ENCODE measurements at regions not wholly inside any gene's neighbourhood (a gene's known extent, or its start where the extent isn't known, plus 50 kb on each side); places are given as distances from the start of the nearest gene placed in this dataset.
"Not testable (repeated sequence)": the region's sequence is repeated elsewhere in the genome, so short reads cannot be mapped to it uniquely, and the experiment has no call there.

- TF ChIP-seq CTCF (conservative IDR thresholded peaks at IDR 0.05; ENCODE audit: low read depth, low read length): no peak
- H3K4me3 ChIP-seq (ENCODE audit: low read length): no peak overlapping the region
- no peak for DNase-seq (ENCODE audit: low read depth)
Measured at GRCh38 chr12:59484575-59484974, 111.3 kb upstream of the SLC16A7 start.

- DNase-seq (ENCODE audit: low read depth); H3K4me3 ChIP-seq (ENCODE audit: low read length): not testable (repeated sequence)
Measured at GRCh38 chr12:59474236-59474635, 121.6 kb upstream of the SLC16A7 start.

- no peak for DNase-seq (ENCODE audit: low read depth)
- no peak overlapping the region for H3K4me3 ChIP-seq (ENCODE audit: low read length)
- TF ChIP-seq CTCF (conservative IDR thresholded peaks at IDR 0.05; ENCODE audit: low read depth, low read length): no peak
Measured at GRCh38 chr12:59472273-59472672, 123.6 kb upstream of the SLC16A7 start.

- peak; percentile 77 for DNase-seq (ENCODE audit: low read depth)
- TF ChIP-seq CTCF (conservative IDR thresholded peaks at IDR 0.05; ENCODE audit: low read depth, low read length): no peak
- H3K4me3 ChIP-seq (ENCODE audit: low read length): no peak overlapping the region
Measured at GRCh38 chr12:59459966-59460660, 135.7 kb upstream of the SLC16A7 start.

GRCh38 chr12:59453475-59453874, 142.4 kb upstream of the SLC16A7 start:
- no peak for TF ChIP-seq CTCF (conservative IDR thresholded peaks at IDR 0.05; ENCODE audit: low read depth, low read length)
- no peak for DNase-seq (ENCODE audit: low read depth)
- H3K4me3 ChIP-seq (ENCODE audit: low read length): no peak overlapping the region

GRCh38 chr12:59452746-59453145, 143.1 kb upstream of the SLC16A7 start:
- DNase-seq (ENCODE audit: low read depth): no peak
- no peak for TF ChIP-seq CTCF (conservative IDR thresholded peaks at IDR 0.05; ENCODE audit: low read depth, low read length)
- H3K4me3 ChIP-seq (ENCODE audit: low read length): no peak overlapping the region

- peak; percentile 66 for DNase-seq (ENCODE audit: low read depth)
- H3K4me3 ChIP-seq (ENCODE audit: low read length): no peak overlapping the region
- TF ChIP-seq CTCF (conservative IDR thresholded peaks at IDR 0.05; ENCODE audit: low read depth, low read length): no peak
Measured at GRCh38 chr12:59452259-59452658, 143.6 kb upstream of the SLC16A7 start.
